GM18861 (cell line): ENCODE measurements at regions not wholly inside any gene's neighbourhood (a gene's known extent, or its start where the extent isn't known, plus 50 kb on each side); places are given as distances from the start of the nearest gene placed in this dataset.

ENCODE experiments used
- ATAC-seq: cut with Tn5 transposase; IDR thresholded peaks from one replicate; pipeline ENCODE4 v1.9.1; 2021; ENCODE audit not compliant: unreplicated experiment

- no peak for ATAC-seq
Measured at GRCh38 chr15:38168467-38169070, 84.1 kb upstream of the SPRED1 start.

GRCh38 chr15:38171973-38172372, 80.7 kb upstream of the SPRED1 start:
- no peak for ATAC-seq

GRCh38 chr15:38174691-38175090, 77.9 kb upstream of the SPRED1 start:
- no peak for ATAC-seq

GRCh38 chr15:38176155-38176554, 76.5 kb upstream of the SPRED1 start:
- peak; percentile 59 for ATAC-seq

- ATAC-seq: no peak
Measured at GRCh38 chr15:38176691-38177090, 75.9 kb upstream of the SPRED1 start.

GRCh38 chr15:38182900-38183299, 69.7 kb upstream of the SPRED1 start:
- ATAC-seq: no peak

- ATAC-seq: no peak
Measured at GRCh38 chr15:38186507-38186906, 66.1 kb upstream of the SPRED1 start.

- no peak for ATAC-seq
Measured at GRCh38 chr15:38187630-38188313, 64.9 kb upstream of the SPRED1 start.

GRCh38 chr15:38189671-38190295, 62.9 kb upstream of the SPRED1 start:
- ATAC-seq: no peak

- ATAC-seq: no peak
Measured at GRCh38 chr15:38190501-38190900, 62.1 kb upstream of the SPRED1 start.

- ATAC-seq: no peak
Measured at GRCh38 chr15:38192496-38192895, 60.1 kb upstream of the SPRED1 start.

- no peak for ATAC-seq
Measured at GRCh38 chr15:38193496-38193895, 59.1 kb upstream of the SPRED1 start.

GRCh38 chr15:38195191-38195901, 57.3 kb upstream of the SPRED1 start:
- ATAC-seq: no peak

- no peak for ATAC-seq
Measured at GRCh38 chr15:38196076-38196475, 56.6 kb upstream of the SPRED1 start.

GRCh38 chr15:38197553-38197952, 55.1 kb upstream of the SPRED1 start:
- ATAC-seq: no peak

GRCh38 chr15:38201714-38202113, 50.9 kb upstream of the SPRED1 start:
- no peak for ATAC-seq

GRCh38 chr15:38202361-38202760, 50.3 kb upstream of the SPRED1 start:
- no peak for ATAC-seq
